ENCODE measurements at regions not wholly inside any gene's neighbourhood (a gene's known extent, or its start where the extent isn't known, plus 50 kb on each side); places are given as distances from the start of the nearest gene placed in this dataset.

GRCh38 chr11:69366591-69366990 is 72.6 kb downstream of the MYEOV start:
- no peak for DNase-seq

DNA sequence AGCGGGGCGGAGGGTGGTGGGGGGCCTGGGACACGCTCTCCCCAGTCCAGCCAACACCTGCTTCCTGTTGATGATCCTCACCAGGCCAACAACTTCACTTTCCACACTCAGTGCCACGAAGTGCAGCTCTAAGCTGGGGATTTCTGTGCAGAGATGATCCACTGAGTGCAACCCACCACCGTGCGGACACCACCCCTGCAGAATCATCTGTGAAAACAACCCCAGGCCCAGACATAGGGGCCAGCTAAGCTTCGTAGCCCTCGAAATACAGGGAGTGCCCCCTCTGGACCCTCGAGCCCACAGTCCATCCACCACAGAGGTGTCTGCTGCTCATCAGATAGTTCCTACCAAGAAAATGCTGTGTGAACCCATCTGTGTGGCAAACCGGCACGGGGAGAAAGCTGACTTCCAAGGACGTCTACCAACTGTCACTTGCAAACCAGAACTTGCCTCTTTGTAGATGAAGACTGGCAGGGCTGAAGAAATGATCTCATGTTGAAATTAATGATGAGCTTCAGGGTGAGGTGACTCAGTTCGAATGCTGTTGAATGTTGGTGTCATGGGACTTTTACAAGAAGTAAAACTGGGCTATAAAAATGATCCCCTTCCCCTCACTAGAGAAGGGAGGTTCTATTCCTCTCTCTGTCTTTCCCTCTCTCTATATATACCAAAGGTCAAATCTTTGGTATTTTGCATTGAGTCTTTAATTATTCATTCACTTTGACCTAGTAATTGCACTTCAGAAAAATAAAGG is 73.4 kb downstream of the MYEOV start:
- DNase-seq: no peak

DNA sequence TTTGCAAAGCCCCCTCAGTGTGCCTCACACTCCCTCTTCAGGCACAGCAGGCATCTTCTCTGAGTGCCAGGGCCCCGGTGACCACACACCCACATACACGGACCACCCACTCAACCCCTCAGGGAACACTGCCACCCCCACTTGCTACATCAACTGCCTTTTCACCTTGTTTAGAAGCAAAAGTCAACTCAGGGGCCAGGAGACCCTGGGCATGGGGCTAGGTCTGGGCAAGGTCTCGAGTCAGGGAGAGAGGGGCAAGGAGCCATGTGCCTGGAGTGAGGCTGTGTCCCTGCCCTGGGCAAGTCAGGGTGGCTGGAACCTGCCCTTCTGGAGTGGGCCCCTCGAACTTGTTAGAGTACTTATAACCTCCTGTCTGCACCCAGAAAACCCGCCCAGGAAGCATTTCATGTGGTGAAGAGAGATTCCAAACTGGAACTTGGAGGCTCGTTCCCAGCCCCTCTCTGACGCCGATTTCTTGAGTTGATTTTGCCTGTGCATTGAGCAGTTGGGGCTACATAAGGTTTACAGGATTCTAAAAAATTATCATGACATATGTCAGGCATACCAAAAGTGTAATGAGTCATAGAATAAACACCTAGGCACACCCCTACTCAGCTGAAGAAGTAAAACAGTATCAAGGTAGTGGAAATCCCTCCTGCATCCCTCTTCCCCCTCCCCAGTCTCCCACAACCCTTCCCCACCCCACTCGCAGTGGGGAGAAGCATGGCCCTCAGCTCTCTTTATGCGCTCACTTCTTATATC is 74.3 kb downstream of the MYEOV start:
- DNase-seq: no peak

DNA sequence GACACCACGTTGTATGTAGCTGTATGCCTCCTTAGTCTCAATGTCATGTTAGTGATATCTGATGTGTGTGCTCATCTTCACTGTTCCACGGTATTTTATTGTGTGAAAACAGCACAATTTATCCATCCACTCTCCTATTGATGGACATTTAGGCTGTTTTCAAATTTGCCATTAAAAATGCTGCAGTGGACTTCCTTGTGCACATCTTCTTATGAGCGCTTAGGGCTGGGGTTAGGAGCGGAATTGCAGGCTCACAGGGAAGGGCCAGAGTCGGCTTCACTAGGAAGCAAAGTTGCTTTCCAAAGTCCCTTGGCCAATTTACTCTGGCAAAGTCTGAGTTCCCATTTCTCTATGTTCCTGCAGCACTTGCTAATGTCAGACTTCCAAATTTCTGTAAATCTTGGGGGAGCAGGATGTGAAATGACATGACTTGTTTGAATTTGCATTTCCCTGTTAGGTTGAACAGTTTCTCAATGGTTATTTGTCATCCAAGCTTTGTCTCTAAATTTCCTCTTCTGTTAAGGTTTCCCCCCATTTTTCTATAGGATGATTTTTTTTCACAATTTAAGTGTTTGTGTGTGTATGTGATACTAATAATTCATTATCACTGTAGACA is 75.4 kb downstream of the MYEOV start:
- no peak for DNase-seq

- no peak for DNase-seq
These were observed 76.0 kb downstream of the MYEOV start for GRCh38 chr11:69369945-69370344.

DNA sequence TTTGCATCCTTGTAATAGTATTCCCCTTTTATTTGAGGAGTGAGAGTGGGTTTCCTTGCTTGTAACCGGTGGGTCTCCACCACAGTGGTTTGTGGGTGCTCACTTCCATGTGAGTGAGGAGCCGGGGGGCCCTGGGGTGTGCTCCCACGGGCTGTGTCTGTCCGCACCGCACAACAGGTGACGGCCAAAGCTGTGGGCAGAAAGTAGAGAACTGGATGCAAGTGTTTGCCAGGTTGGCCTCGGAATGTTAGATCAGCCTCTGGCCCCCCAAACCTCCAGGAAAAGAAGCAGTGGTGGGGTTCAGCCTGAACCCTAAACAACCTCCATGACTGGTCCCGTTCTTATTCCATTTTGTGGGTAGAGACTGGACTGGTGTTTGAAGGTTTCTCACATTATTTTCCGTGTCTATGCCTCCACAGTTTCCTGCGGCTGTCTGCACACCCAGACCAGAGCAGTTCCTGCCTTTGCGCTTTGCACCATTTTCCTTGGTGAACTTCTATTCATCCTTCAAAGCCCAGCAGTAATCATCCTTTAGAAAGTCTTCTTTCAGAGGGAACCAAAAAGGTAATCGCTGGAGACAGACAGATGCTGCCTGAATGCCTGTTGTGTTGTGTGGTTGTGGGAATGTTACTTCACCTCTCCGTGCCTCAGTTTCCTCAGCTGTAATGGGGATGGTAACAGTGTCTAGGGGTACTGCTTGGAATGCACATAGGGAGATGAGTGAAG is 77.2 kb downstream of the MYEOV start:
- peak; percentile 19 for DNase-seq

DNA sequence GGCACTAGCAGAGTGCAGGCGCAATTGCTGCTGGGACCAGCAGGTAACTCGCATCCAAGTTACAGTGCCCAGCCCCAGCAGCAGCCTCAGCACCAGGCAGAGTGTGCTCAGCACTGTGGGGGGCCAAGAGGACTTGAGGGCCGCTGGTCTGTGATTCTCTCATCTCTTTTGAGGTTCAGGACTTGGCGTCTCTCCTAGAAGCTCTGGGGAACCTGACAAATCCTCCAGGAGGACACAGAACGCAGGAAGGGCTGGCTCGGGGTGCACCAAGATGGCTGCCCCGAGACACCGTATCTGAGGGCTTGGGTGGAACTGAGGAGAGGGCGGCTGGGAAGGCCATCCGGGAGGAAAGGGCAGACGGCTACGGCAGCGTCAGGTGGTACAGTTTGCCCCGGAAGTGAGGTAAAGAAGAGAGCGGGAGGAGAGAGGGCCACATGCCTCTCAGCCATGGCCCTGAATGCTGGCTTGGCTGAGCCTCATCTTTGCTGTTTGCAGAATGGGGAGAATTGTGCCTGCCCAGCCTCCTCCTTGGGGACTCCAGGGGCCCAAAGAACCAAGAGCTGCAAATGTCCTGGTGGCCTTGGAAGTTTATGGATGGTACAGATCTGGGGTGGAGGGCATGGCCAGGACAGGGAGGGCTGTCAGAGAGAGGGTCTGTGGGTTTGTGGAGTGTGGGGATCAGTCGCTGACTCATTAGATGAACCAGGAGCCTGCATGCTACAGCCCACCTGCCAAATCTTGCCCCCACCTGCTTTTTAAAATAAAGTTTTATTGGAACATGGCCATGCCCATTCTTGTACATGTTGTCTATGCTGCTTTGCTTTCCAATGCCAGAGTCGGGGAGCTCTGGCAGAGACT is 78.0 kb downstream of the MYEOV start:
- peak; percentile 20 for DNase-seq

DNA sequence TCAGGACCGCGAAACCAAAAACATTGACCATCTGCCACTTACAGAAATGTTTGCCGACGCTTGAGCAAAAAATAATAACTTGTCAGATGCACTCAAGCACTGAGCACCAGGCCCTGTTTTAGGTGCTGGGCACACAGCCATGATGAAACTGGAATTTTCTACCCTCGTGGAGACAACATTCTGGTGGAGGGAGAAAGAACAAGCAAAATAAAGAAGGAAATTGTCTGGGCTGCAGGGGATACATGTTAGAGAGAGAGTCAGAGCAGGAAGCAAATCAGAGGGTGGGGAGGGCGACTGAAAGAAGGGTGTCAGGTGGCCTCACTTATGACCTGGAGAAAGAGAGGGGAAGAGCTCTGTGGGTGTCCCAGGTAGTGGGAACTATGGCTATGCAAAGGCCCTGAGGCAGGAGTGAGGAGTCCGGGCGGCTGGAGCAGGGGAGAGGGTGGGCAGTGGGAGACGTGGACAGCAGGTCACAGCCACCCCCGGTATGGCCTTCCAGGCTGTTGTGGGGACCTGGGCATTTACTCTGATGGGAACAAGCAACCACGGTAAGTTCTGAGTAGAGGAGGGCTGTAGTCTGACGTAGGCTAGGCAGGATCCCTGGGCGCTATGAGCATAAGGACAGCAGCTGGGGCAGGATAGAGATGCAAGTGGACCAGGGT is 78.8 kb downstream of the MYEOV start:
- peak; percentile 26 for DNase-seq

GRCh38 chr11:69373251-69373635 is 79.3 kb downstream of the MYEOV start:
- peak; percentile 7 for DNase-seq

DNA sequence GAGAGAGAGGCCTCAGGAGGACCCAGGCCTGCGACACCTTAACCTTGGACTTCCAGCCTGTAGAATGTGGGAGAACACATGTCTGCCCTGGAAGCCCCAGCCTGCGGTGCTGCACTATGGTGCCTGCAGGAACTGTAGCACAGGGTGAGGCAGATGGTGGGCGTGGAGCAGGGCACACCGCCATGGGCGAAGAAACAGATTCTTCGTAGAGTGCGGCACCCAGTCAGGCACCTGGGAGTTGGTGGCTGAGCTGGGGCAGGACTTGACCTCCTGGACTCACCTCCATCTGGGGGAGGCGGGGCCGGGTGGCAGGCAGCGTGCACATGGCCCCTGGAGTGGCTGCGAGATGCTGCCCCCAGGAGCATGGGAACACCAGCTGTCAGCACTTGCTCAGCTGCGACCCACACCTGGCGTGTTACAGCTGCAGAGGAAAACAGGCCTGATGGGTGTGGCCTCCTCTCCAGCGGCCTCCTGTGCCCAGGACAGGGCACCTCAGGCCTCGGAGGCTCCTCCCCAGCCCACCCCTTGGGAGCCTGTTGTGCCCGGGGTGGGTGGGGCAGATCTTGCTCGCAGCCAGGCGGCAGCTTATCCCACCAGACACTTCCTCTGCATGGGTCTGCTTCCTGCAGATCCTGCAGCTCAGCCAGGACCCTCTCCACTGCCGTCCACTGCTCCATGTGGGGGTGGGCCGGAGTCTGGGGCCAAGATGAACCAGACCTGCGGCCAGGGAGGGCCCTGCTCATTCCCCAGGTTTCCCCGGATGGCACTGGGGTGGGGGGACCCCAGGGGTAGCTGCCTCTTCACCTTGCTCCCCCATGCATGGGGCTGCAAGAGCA is 80.4 kb downstream of the MYEOV start:
- DNase-seq: peak; percentile 24

DNA sequence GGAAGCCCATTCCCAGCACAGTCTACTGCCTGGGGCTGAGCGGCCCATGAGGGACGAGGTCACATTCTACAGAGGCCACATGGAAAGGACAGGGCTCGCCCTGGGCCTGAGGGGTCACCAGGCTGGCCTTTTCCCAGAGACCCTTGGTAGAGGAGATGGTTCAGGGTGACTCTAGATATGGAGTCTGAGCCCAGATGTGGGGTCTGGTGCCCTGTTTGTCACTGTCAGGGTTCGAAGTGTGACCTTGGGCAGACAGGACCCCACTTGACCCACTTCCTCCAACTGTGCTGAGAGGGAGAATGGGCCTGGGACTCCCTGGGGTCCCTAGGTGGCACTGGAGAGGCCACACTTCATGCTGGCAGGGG is 81.0 kb downstream of the MYEOV start:
- no peak for DNase-seq

DNA sequence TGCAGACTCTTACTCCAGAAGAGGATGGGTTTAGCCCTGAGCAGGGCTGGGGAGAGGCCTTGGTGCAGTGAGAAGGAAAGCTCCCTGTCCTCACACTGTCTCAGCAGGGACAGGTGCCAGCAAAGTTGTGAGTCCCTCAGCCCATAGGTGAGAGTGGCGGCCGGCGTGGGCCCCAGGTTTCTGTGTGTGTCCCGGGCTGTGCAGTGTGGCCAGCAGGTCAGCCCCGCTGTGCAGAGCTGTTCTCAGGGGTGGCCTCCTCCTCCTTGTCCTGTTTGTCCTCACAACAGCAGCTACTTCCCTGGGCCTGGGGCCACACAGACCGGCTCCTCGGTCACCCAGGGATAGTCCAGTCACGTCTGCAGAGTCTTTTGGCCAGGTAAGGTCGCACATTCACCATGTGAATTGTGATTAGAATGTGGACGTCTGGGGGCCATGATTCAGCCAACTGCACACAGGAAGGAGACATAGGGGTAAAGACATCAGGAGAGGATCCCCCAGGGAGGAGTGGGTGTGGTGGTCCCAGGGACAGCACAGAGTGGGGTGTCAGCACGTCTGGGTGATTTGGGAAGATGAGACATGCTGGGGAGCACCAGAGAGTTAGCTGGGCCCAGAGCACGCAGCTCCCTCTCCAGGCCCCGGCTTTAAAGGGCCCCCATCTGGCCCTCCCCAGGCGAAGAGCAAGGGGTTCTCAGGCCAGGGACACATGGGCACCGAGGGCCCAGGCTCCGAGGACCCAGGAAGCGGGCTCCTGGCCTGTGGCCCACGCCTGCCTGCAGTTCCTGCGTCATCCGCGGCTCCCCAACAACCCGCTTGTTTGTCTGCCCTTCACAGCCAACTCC is 81.6 kb downstream of the MYEOV start:
- peak; percentile 23 for DNase-seq

DNA sequence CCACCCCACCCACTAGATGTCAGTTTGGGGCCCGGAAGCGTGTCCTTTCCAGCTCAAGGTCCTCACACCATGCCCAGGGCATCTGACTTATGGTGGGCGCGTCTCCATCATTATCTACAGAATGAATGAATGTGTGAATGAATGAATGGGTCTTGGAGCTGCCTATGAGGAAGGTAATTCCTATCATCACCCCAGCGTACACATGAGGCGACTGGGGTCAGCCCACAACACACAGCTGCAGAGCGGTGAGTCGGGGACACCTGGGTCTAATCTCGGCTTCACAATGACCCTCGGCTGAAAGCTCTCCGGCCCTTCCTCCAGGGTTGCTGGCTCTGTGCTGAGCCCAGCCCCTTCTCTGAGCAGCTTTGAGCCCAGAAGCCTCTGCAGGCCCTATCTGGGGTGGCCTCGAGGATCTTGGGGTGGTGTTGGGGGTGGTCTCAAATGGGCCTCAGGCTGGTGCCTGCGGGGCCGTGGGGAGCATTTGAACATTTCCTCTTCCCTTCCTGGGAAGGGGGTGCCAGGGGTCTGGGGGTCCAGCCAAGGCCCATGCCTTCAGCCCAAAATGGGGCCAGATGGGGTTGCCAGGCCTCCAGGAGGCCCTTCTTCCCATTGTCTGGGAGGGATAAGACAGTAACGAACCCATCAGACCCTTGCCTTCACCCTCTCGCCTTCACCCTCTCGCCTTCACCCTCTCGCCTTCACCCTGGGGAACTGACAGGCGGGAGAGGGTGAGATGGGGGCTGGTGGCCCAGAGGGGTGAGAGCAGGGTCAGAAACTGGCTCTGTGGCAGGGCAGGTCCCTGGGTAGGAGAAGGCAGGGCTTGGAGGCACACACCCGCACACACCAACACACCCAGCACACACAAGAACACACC is 82.4 kb downstream of the MYEOV start:
- peak; percentile 23 for DNase-seq

DNA sequence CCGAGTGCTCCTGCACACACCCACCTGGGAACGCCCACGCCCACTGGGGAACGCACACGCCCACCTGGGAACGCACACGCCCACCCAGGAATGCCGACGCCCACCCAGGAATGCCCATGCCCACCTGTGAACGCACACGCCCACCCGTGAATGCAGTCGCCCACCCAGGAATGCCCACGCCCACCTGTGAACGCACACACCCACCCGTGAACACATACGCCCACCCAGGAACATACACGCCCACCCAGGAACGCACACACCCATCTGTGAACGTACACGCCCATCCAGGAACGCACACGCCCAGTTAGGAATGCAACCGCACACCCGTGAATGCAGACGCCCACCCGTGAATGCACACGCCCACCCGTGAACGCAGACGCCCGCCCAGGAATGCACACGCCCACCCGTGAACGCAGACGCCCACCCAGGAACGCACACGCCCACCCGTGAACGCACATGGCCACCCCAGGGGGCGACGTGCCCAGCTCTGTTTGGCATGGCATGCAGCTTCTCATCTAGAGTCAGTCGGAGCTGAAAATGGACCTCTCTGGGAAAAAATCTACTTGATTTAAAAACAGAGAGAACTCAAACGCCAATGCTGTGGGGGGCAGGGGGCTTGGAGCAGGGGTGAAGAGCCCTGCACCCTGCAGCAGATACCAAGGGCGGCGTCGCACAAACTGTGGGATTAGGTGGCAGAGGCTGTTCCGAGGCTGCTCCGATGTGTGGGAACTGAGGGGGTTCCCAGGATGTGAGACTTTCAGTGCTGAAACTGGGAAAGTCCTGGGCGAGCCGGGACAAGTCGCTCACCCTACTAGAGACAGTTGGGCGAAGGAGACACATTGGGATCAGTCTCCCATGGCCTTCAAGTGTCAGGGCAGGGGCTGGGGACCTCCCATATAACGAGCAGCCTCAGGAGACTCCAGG is 83.3 kb downstream of the MYEOV start:
- DNase-seq: peak; percentile 11

DNA sequence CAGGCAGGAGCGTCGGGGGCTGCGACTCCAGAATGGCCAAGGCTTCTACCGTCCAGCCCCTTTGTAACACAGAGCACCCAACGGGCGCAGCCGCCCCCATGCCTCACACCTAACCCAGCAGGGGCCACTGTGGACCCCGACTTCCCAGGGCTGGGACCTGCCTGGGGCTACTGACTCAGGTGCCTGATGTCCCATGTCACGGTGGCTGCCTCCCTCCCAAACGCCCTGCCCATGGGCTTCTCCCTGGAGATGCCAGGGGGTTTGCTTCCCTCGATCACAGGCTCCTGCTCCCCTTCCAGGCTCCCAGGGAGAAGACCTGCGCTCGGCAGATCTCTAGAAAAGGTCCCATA is 84.0 kb downstream of the MYEOV start:
- DNase-seq: no peak

DNA sequence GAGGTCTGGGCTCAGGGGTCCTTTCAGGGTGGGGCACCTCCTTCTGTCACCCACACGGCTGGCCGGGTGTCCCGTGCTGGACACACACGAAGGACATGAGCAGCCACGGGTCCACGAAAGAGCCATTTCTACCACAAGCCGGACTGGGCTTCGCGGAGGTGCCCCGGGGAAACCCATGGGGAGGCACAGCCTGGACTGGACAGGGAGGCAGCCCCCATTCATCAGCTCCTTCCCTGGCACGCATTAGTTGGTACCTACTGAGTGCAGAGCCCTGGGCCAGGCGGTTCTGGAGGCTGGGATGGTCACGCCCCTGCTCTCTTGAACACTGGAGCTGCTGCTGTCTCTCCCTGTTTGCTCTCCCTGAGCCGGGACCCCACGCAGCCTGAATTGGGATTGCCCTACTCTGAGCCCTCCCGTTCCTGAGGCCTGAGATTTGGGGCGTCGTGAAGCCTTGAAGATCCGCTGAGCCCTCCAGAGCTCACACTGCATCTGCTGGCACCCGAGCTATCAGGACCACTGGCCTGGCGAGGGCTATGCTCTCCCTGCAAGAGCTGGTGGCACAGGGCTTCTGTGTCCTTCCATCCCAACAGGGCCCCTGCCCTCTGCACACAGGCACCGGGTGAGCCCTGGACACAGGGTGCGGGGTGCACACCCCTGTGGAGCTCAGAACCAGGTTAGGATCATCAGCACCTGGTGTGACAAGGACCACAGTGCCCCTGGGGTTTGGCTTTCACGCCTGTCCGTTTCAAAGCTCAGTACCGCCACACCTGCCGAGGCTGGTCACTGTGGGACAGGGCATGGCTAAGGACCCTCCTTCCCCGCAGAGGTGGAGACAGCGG is 84.6 kb downstream of the MYEOV start:
- peak; percentile 19 for DNase-seq

GRCh38 chr11:69380451-69380901 is 86.5 kb downstream of the MYEOV start:
- peak; percentile 21 for DNase-seq
